HCT116 (cell line): ENCODE measurements at regions not wholly inside any gene's neighbourhood (a gene's known extent, or its start where the extent isn't known, plus 50 kb on each side); places are given as distances from the start of the nearest gene placed in this dataset.

Experiments used
- ATAC-seq: fragments of 200-7000 bp; cut with Tn5 transposase; 2 replicates; pipeline ENCODE4 v1.9.1; 2020; ENCODE audit warnings: mild to moderate bottlenecking, moderate library complexity
- BruUV-seq: library from RNA; stranded (reverse); fragments of 400-500 nt; replicated peaks from 2 replicates; lab custom pipeline; 2021; lab: Mats Ljungman, UMichigan
- CTCF ChIA-PET: fragments of 300-600 bp; sonication (Branson Sonifier 250); formaldehyde crosslinking; loops from one replicate; lab custom pipeline; 2021; ENCODE audit warnings: antibody characterized with exemption; lab: Charles Lee
- POLR2A ChIA-PET: fragments of 300-600, 350-600 bp; sonication (Branson Sonifier 250); formaldehyde crosslinking; loops from one replicate; lab custom pipeline; 2021; ENCODE audit warnings: antibody characterized with exemption; lab: Charles Lee
- RAD21 ChIA-PET, 2 experiments: fragments of 300-600 bp; sonication (Branson Sonifier 250); formaldehyde crosslinking; loops; one replicate each; lab custom pipeline; 2023; ENCODE audit warnings: low total read pairs in 2 of 2; ENCODE audit not compliant: uncharacterized antibody in 2 of 2, unreplicated experiment in 2 of 2, low non-redundant PET in 1 of 2; lab: Charles Lee
- DNase-seq: peaks from one replicate; pipeline ENCODE4 v3.0.0-alpha.2; 2010; ENCODE audit warnings: low read depth, low spot score
- H2AFZ ChIP-seq: fragments of 200-600 bp; shearing (Covaris generic), sonication (generic); 2 replicates; pipeline ENCODE4 v1.6.1; 2017; ENCODE audit warnings: low read depth, mixed run types, mixed read lengths, antibody characterized with exemption, low read length; ENCODE audit not compliant: poor library complexity, severe bottlenecking
- H3K27ac ChIP-seq: 2 replicates; pipeline ENCODE4 v1.5.1; 2012; ENCODE audit warnings: low read depth, low read length
- H3K27me3 ChIP-seq: fragments of 200-600 bp; sonication (generic); 2 replicates; pipeline ENCODE4 v1.6.1; 2016; ENCODE audit warnings: mixed run types, low read length, mixed read lengths; ENCODE audit not compliant: insufficient read depth
- H3K36me3 ChIP-seq, 2 experiments: fragments of 200-500 bp in 1 of 2; fragments of 200-600 bp in 1 of 2; sonication (Bioruptor generic) in 1 of 2; sonication (generic) in 1 of 2; 2 replicates each; pipeline versions ENCODE4 v1.5.1 to v1.6.1; 2014 to 2016; ENCODE audit warnings: low read length in 2 of 2, inconsistent platforms in 1 of 2, mixed read lengths in 1 of 2, mixed run types in 1 of 2; ENCODE audit not compliant: insufficient read depth in 2 of 2, control insufficient read depth in 1 of 2
- H3K4me1 ChIP-seq, 2 experiments: fragments of 200-600 bp in 1 of 2; sonication (generic) in 1 of 2; 2 replicates each; pipeline versions ENCODE4 v1.5.1 to v1.6.1; 2012 to 2017; ENCODE audit warnings: low read length in 2 of 2, inconsistent platforms in 1 of 2, mild to moderate bottlenecking in 1 of 2, mixed read lengths in 1 of 2, mixed run types in 1 of 2, moderate library complexity in 1 of 2; ENCODE audit not compliant: insufficient read depth in 2 of 2, control insufficient read depth in 1 of 2
- H3K4me2 ChIP-seq: fragments of 200-600 bp; sonication (generic); 2 replicates; pipeline ENCODE4 v1.6.1; 2017; ENCODE audit warnings: mixed run types, low read length, mixed read lengths
- H3K4me3 ChIP-seq, 2 experiments: fragments of 200-600 bp in 1 of 2; sonication (generic) in 1 of 2; replicated peaks in 1 of 2; 2 replicates each; pipeline ENCODE4 v1.5.1; 2011 to 2016; ENCODE audit warnings: low read length in 2 of 2, control low read depth in 1 of 2, low read depth in 1 of 2, mild to moderate bottlenecking in 1 of 2, mixed read lengths in 1 of 2, mixed run types in 1 of 2
- H3K79me2 ChIP-seq: fragments of 200-600 bp; sonication (generic); 2 replicates; pipeline ENCODE4 v1.6.1; 2017; ENCODE audit warnings: mild to moderate bottlenecking, mixed run types, low read length, moderate library complexity, mixed read lengths; ENCODE audit not compliant: insufficient read depth
- H3K9ac ChIP-seq: fragments of 200-600 bp; sonication (generic); 2 replicates; pipeline ENCODE4 v1.6.1; 2016; ENCODE audit warnings: low read length, mixed read lengths
- H3K9me2 ChIP-seq: fragments of 200-600 bp; sonication (generic), shearing (Covaris generic); 2 replicates; pipeline ENCODE4 v1.6.1; 2017; ENCODE audit warnings: mixed run types, mild to moderate bottlenecking, moderate library complexity; ENCODE audit not compliant: insufficient read depth
- H3K9me3 ChIP-seq, 2 experiments: fragments of 200-500 bp in 1 of 2; fragments of 200-600 bp in 1 of 2; sonication (Bioruptor generic) in 1 of 2; sonication (generic) in 1 of 2; 2 replicates each; pipeline ENCODE4 v1.6.1; 2014 to 2017; ENCODE audit warnings: low read length in 2 of 2, mixed read lengths in 2 of 2, inconsistent platforms in 1 of 2, low read depth in 1 of 2, mild to moderate bottlenecking in 1 of 2, mixed run types in 1 of 2, moderate library complexity in 1 of 2; ENCODE audit not compliant: control insufficient read depth in 1 of 2, insufficient read depth in 1 of 2
- H4K20me1 ChIP-seq: fragments of 200-600 bp; sonication (generic), shearing (Covaris generic); 2 replicates; pipeline ENCODE4 v1.6.1; 2017; ENCODE audit warnings: mixed run types, mild to moderate bottlenecking, moderate library complexity; ENCODE audit not compliant: insufficient read depth
- CBX3 ChIP-seq: IDR thresholded peaks from 2 replicates; pipeline ENCODE4 v1.6.1; 2012; ENCODE audit warnings: low read depth
- CTCF ChIP-seq, 3 experiments: fragments of 200-600 bp in 1 of 3; sonication (generic) in 1 of 3; IDR thresholded peaks in 2 of 3; conservative IDR thresholded peaks in 1 of 3; 2 replicates each; pipeline ENCODE4 v1.5.1; 2012 to 2017; ENCODE audit warnings: low read depth in 2 of 3, low read length in 2 of 3, antibody characterized with exemption in 1 of 3, borderline replicate concordance in 1 of 3, control low read depth in 1 of 3, mild to moderate bottlenecking in 1 of 3, mixed read lengths in 1 of 3, mixed run types in 1 of 3, moderate library complexity in 1 of 3; ENCODE audit not compliant: insufficient read depth in 1 of 3
- EGR1 ChIP-seq: IDR thresholded peaks from 2 replicates; pipeline ENCODE4 v1.6.1; 2012; ENCODE audit warnings: low read depth
- ELF1 ChIP-seq: IDR thresholded peaks from 2 replicates; pipeline ENCODE4 v1.6.1; 2012; ENCODE audit warnings: low read depth, borderline replicate concordance
- EZH2phosphoT487 ChIP-seq: fragments of 200-600 bp; IDR thresholded peaks from 2 replicates; pipeline ENCODE4 v1.6.1; 2018; ENCODE audit warnings: antibody characterized with exemption, borderline replicate concordance
- JUND ChIP-seq: IDR thresholded peaks from 2 replicates; pipeline ENCODE4 v1.6.1; 2012
- POLR2A ChIP-seq: IDR thresholded peaks from 2 replicates; pipeline ENCODE4 v1.7.0; 2011; ENCODE audit warnings: borderline replicate concordance; ENCODE audit not compliant: insufficient read depth, insufficient read length; ENCODE audit errors: extremely low read depth
- POLR2AphosphoS5 ChIP-seq: IDR thresholded peaks from 2 replicates; pipeline ENCODE4 v1.6.1; 2011; ENCODE audit warnings: mild to moderate bottlenecking, low read depth, low read length, moderate library complexity
- RAD21 ChIP-seq: IDR thresholded peaks from 2 replicates; pipeline ENCODE4 v1.6.1; 2012; ENCODE audit warnings: low read depth, mild to moderate bottlenecking
- SIN3A ChIP-seq: IDR thresholded peaks from 2 replicates; pipeline ENCODE4 v1.6.1; 2012; ENCODE audit warnings: low read depth
- SP1 ChIP-seq: IDR thresholded peaks from 2 replicates; pipeline ENCODE4 v1.6.1; 2012; ENCODE audit warnings: low read depth
- TCF7L2 ChIP-seq: IDR thresholded peaks from 2 replicates; pipeline ENCODE4 v1.7.0; 2011; ENCODE audit warnings: borderline replicate concordance, inconsistent platforms; ENCODE audit not compliant: insufficient read depth, insufficient read length; ENCODE audit errors: extremely low read depth
- ZNF274 ChIP-seq: fragments of 200-500 bp; sonication (Bioruptor generic); IDR thresholded peaks from 2 replicates; pipeline ENCODE4 v1.6.1; 2014; ENCODE audit warnings: mild to moderate bottlenecking, low read depth, low read length, inconsistent platforms
- intact Hi-C: fragments of 100-400 bp; cut with micrococcal nuclease; formaldehyde crosslinking; loops from 2 replicates; pipeline ENCODE4 v1.10.0; 2022
- TF ChIP-seq, protein P1 (sequence below): IDR thresholded peaks from 2 replicates; pipeline ENCODE4 v1.6.1; 2012; ENCODE audit warnings: low read depth
- TF ChIP-seq, protein P2 (sequence below): IDR thresholded peaks from 2 replicates; pipeline ENCODE4 v1.6.1; 2012
- TF ChIP-seq, protein P3 (sequence below): IDR thresholded peaks from 2 replicates; pipeline ENCODE4 v1.6.1; 2011; ENCODE audit warnings: mild to moderate bottlenecking, low read length, moderate library complexity; ENCODE audit not compliant: insufficient replicate concordance; ENCODE audit errors: extremely low read depth
- TF ChIP-seq, protein P4 (sequence below): IDR thresholded peaks from 2 replicates; pipeline ENCODE4 v1.6.1; 2012

DNA sequence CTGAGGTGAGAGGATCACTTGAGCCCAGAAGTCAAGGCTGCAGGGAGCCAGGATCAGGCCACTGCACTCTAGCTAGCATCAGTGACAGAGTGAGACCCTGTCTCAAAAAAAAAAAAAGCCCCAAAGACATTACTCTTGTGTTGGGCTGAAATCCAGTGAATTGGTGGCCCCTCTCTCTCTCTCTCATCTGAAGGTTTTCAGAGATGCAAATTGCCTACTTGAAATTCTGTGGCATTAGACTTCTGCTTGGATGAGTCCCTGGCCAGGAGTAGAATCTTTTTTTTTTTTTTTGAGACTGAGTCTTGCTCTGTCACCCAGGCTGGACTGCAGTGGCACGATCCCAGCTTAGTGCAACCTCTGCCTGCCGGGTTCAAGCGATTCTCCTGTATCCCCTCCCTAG, 112.0 kb upstream of the ATF7IP start:
- DNase-seq (no peak), ATAC-seq (no peak)
- intact Hi-C loops, result no loop called here
- no peaks in the 10 kb centered on the region for H3K79me2 ChIP-seq
- H3K36me3 ChIP-seq, result no peaks in the 10 kb centered on the region; a peak in 1 of 4 replicates
- no peaks in the 10 kb centered on the region for H3K9me2 ChIP-seq
- TF ChIP-seq, protein P1, sequence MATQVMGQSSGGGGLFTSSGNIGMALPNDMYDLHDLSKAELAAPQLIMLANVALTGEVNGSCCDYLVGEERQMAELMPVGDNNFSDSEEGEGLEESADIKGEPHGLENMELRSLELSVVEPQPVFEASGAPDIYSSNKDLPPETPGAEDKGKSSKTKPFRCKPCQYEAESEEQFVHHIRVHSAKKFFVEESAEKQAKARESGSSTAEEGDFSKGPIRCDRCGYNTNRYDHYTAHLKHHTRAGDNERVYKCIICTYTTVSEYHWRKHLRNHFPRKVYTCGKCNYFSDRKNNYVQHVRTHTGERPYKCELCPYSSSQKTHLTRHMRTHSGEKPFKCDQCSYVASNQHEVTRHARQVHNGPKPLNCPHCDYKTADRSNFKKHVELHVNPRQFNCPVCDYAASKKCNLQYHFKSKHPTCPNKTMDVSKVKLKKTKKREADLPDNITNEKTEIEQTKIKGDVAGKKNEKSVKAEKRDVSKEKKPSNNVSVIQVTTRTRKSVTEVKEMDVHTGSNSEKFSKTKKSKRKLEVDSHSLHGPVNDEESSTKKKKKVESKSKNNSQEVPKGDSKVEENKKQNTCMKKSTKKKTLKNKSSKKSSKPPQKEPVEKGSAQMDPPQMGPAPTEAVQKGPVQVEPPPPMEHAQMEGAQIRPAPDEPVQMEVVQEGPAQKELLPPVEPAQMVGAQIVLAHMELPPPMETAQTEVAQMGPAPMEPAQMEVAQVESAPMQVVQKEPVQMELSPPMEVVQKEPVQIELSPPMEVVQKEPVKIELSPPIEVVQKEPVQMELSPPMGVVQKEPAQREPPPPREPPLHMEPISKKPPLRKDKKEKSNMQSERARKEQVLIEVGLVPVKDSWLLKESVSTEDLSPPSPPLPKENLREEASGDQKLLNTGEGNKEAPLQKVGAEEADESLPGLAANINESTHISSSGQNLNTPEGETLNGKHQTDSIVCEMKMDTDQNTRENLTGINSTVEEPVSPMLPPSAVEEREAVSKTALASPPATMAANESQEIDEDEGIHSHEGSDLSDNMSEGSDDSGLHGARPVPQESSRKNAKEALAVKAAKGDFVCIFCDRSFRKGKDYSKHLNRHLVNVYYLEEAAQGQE, result no peak
- TF ChIP-seq ELF1, result no peak
- TF ChIP-seq EGR1, result no peak
- TF ChIP-seq CBX3, result no peak
- TF ChIP-seq POLR2AphosphoS5, result no peak
- no peak for TF ChIP-seq EZH2phosphoT487
- TF ChIP-seq ZNF274, result no peak
- TF ChIP-seq, protein P2, sequence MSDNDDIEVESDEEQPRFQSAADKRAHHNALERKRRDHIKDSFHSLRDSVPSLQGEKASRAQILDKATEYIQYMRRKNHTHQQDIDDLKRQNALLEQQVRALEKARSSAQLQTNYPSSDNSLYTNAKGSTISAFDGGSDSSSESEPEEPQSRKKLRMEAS, result no peak
- TF ChIP-seq, protein P3, sequence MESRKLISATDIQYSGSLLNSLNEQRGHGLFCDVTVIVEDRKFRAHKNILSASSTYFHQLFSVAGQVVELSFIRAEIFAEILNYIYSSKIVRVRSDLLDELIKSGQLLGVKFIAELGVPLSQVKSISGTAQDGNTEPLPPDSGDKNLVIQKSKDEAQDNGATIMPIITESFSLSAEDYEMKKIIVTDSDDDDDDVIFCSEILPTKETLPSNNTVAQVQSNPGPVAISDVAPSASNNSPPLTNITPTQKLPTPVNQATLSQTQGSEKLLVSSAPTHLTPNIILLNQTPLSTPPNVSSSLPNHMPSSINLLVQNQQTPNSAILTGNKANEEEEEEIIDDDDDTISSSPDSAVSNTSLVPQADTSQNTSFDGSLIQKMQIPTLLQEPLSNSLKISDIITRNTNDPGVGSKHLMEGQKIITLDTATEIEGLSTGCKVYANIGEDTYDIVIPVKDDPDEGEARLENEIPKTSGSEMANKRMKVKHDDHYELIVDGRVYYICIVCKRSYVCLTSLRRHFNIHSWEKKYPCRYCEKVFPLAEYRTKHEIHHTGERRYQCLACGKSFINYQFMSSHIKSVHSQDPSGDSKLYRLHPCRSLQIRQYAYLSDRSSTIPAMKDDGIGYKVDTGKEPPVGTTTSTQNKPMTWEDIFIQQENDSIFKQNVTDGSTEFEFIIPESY, result no peak
- TF ChIP-seq SIN3A, result no peak
- no peak for TF ChIP-seq JUND
- no peak for TF ChIP-seq POLR2A
- no peak for TF ChIP-seq SP1
- no peak for TF ChIP-seq TCF7L2
- no peak for TF ChIP-seq CTCF (IDR thresholded peaks at IDR 0.05 in 2 of 3, conservative IDR thresholded peaks at IDR 0.05 in 1 of 3; ENCODE audit: borderline replicate concordance in 1 of 3, insufficient read depth in 1 of 3, low read depth in 2 of 3, low read length in 2 of 3)
- no peak for TF ChIP-seq RAD21
- TF ChIP-seq, protein P4, sequence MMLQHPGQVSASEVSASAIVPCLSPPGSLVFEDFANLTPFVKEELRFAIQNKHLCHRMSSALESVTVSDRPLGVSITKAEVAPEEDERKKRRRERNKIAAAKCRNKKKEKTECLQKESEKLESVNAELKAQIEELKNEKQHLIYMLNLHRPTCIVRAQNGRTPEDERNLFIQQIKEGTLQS, result no peak
- ChIA-PET POLR2A (no interaction called here), RAD21 (no interaction called here), CTCF (interaction anchor here (0.7 to 1.6 kb wide), 2 partner anchors 15 to 36 kb away, joined by 3 read pairs; no protein-coding TSS in a partner anchor)
- no peak overlapping the region for H3K4me2 ChIP-seq
- H3K4me1 ChIP-seq, result peaks cover 21 to 34% of the 10 kb centered on the region in 2 experiments
- no TSS peak for BruUV-seq
- no peaks in the 10 kb centered on the region for H4K20me1 ChIP-seq
- H3K9me3 ChIP-seq, result peaks cover 0 to 3% of the 10 kb centered on the region in 2 experiments; a peak in 2 of 4 replicates
- H3K27ac ChIP-seq, result no peak overlapping the region
- H3K4me3 ChIP-seq, result no peak overlapping the region
- H3K9ac ChIP-seq, result no peak overlapping the region
- no peaks in the 10 kb centered on the region for H3K27me3 ChIP-seq
- no peak overlapping the region for H2AFZ ChIP-seq
